Germinal center (tissue), 1 donor: ENCODE measurements at regions not wholly inside any gene's neighbourhood (a gene's known extent, or its start where the extent isn't known, plus 50 kb on each side); places are given as distances from the start of the nearest gene placed in this dataset.
"Not testable (repeated sequence)": the region's sequence is repeated elsewhere in the genome, so short reads cannot be mapped to it uniquely, and the experiment has no call there.

ENCODE experiments used
- DNase-seq: peaks from one replicate; pipeline ENCODE4 v3.0.0; 2012; ENCODE audit warnings: mixed read lengths, low spot score

DNA sequence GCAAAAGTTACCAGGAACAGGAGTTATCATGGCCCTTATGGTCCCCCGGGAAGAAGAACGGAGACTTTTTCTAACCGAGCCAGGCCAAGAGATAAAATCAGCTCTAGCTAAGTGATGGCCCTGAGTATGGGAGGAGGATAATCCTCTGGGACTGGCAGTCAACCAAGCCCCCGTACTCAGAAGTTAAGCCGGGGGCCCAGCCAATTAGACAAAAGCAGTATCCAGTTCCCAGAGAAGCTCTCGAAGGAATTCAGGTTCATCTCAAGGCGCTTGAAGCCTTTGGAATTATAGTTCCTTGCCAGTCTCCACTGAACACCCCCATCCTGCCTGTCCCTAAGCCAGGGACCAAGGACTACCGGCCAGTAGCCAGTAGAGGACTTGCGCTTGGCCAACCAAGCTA lies 365.3 kb upstream of the TCF4 start:
- no peak for DNase-seq

DNA sequence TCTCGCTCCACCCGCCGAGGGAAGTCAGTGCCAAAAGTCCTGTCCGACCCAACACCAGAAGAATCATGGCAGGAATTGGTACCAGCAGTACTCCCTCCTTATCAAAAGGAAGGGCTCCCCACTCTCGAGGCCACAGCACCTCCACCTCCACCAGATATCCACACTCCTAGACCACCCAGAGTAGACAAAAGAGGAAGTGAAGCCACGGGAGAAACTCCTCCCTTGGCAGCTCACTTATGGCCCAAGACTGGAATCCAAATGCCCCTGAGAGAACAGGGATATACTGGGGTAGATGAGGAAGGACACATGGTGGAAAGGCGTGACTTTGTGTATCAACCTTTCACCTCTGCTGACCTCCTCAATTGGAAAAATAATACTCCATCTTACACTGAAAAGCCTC lies 363.7 kb upstream of the TCF4 start:
- DNase-seq: not testable (repeated sequence)

DNA sequence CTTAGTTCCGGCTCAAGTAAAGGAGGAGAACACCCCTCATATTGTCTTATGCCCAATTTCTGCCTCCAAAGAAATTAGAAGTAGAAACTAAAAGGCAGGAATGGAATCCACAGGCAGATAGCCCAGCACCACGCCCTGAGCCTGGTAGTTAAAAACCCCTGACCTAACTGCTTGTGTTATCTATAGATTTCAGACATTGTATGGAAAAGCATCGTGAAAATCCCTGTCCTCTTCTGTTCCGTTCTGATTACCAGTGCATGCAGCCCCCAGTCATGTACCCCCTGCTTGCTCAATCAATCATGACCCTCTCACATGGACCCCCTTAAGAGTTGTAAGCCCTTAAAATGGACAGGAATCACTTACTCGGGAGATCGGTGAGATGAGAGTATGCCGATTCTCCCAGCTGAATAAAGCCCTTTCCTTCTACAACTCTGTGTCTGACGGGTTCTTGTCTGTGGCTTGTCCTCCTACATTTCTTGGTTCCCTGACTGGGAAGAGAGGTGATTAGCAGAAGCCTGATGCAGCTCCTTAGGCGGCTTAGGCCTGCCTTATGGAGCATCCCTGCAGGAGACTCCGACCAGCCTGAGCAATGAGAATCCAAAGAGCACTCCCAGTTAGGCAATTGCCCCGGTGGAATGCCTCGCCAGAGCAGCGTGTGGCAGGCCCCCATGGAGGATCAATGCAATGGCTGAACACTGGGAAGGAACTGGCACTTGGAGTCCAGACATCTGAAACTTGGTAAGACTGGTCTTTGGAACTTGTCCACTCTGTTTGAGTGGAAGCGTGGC lies 362.6 kb upstream of the TCF4 start:
- no peak for DNase-seq

DNA sequence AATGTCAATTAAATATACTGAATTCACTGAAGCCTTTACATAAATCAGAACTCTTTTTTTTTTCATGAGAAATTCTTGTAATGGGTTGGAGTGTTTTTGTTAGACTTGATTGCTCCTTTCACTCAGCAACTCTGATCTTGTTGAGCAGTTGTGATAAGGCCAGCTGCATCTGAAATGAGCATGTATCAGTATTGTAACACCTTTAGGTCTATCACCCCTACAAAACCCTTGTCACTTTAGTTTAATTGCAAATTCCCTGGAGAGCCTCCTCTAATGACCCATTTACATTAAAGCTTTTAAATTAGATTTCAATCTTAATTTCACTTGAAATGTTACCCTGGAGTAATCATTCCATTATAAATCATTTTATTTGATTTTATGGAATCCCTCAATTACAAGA lies 346.8 kb upstream of the TCF4 start:
- DNase-seq: no peak

DNA sequence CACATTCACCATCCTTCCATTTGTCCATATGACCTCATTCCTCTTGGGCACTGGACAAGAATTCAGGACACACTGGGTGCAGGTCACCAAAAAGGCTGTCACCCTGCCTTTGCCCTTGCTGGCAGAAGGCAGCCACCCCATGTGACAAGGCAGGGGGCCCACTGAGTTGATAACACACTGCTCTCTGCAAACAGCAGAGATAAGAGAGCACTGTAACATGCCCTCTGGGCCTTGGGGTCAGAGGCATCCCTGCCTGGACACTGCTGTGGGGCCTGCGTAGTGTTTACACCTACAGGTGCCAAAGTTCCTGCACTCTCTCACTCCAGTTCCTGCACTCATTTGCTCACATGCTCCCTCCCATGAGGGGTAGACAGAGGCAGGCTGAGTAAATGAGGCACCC lies 344.7 kb upstream of the TCF4 start:
- DNase-seq: no peak

DNA sequence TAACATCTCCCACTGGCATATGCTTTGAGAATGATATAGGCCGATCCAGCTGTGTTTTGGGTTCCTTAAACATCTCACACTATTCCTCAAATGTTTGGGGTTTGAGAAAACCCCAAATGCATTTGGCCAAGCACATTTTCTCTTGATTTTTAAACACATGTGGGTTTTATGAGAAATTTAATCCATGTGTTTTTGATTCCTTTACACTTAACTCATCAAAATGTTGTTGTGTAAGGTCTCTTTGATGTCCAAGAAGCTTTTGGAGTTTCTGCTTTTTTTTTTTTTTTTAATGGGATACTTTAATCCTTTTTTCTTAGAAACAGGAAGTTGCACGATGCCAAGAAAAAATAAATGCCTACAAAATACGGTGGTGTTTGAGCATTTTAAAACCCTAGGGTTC lies 339.8 kb upstream of the TCF4 start:
- no peak for DNase-seq

DNA sequence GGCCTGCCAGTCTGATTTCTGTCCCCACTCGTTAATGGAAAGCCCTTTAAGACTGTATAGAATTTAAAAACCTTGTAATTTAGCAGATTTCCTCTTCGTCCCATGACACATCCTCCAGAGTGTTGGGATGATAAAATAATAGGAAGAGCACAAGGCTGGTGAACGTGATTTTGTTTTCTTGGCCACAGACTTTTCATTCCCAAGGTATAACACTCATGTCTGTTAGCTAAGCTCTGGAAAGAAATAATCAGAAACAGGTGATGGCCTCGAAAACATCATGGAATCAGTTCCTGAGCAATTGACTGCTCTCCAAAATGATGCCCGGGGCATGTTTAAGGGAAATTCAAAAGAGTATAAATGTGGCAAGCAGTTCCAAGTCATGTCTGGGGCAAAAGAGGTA lies 337.8 kb upstream of the TCF4 start:
- DNase-seq: no peak

DNA sequence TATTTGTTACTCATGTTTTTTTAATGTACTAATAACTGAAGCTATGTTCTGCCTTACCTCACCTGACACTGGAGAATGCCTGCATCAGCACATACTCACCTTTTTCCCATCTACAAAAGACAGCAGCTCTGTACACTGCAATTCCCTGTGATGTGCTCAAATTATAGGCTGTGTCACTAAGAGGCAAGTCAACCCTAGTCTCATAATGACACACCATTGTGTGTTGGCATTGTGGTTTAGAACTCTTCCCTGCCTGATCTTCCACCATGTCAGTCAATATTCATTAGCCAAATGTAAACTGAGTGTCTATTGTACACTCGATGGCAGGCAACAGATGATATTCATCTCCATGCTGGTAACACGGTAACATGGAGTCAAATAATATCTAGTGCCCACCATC lies 332.1 kb upstream of the TCF4 start:
- DNase-seq: no peak

DNA sequence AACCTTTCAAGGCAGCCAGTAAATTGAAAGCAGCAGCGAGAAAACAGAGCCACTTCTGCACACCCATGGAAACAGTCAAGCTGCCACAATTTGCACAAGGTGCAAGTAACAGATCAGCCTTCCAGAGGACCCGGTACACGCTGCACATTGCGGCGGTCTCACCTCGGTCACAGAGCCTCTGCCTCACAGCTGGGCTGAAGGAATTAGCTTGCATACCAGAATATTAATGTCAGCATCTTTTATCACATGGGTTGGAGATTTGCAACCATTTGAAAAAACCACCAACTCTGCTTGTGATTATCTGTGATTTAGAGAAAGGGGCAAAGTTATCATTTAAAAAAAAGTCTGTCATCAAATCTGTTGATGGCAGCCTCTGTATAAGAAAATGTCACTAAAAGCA lies 330.5 kb upstream of the TCF4 start:
- no peak for DNase-seq

DNA sequence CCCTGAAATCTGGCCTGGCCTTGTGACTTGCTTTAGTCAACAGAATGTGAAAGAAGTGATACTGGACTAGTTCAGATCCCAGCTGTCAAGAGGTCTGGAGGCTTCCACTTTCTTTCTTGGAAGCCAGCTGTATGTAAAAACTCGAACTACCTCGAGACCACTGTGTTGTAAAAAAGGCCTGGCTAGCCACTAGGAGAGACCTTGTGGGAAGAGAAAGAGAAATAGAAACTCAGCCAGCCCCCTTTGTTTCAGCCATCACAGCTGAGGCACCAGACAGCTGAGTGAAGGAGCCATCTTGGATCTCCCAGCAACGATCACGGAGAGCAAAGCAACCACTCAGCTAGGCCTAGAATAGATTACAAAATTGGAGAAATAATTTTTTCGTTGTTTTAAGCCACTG lies 324.9 kb upstream of the TCF4 start:
- DNase-seq: no peak

DNA sequence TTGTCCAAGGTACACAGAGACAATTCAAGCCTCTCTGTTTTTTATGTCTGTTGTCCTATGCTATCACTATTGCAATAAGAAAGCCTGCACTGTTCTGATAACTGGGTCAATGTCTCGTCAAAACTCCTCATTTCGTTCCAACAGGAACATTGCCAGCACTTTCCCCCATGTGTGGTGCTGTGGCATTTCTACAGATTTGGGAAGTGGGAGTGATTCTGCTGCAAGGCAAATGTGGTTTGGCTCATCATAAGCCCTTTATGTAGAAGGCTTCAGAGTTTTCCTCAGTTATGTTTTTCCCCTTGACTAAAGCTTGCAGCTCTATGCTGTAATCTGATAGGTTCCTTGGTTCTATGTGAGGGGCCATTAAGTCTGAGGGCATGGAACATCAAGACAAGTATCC lies 324.1 kb upstream of the TCF4 start:
- DNase-seq: no peak

DNA sequence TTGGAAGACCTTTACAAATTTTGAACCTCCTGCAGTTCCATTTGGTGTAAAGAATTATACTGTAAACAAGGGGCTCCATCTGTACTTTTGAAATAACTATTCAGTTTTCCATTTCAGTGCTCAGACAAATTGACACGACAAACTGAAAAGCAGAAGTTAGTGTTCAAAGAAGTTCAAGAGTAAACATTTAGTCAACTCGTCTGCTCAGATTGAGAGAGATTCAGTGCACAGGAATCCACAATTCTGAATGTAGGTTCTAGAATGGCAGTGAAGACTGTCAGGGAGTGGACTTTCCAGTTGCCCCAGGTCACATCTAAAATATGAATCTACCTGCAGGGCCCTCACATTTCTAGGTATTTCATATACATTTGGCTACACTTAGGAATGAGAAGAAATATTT lies 322.3 kb upstream of the TCF4 start:
- no peak for DNase-seq

DNA sequence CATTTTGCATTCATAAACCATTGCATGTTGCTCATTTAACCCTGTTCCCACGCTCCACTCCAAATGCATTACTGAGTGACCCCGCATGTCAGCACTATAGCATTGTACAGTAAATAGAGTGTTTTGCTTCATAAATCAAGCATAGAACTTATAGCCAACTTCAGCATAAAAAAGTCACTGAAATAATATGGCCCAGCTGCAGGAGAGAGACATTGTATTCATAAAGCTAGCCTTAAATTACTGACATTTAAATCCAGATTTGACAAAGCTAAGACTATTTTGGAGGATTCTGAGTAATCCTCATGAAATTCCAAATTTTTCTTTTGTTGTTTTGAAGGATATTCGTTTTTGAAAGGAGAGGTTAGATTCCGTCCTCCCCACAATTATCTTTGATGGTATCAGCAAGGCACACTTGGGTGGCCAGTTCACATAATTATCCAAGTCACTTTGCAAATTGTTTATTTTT lies 320.9 kb upstream of the TCF4 start:
- no peak for DNase-seq

DNA sequence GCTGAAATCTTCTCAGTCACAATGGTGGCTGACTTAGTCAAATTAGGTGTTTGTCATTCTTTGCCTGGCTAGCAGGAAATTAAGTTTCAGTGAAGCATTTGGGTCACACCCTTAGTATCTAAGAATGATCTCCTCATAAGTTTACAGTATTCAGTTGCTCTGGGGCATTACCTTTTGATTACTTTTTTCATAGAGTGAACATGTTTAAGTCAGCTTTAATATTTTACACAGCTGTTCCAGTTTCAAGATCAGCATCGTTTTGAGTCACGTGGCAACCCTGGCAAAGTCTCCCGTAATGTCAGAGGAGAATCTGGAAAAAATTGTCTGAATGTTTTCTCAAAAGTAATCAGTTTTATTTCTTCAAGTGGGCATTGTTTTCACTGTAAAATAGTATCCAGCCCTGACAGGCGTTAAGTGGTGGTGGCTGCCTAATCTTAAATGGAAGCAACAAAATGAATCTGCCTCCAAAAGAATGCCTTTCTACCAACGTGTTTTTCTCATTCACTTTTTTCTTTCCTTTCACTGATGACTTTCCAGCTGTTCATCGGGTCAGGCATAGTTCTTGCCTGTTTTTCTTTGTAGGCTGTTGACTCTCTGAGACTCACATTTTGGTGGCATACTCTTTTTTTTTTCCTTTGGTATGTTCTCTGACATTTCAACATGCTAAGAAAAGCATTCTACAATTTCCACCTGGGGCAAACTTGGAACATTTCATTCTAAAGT lies 319.6 kb upstream of the TCF4 start:
- no peak for DNase-seq

DNA sequence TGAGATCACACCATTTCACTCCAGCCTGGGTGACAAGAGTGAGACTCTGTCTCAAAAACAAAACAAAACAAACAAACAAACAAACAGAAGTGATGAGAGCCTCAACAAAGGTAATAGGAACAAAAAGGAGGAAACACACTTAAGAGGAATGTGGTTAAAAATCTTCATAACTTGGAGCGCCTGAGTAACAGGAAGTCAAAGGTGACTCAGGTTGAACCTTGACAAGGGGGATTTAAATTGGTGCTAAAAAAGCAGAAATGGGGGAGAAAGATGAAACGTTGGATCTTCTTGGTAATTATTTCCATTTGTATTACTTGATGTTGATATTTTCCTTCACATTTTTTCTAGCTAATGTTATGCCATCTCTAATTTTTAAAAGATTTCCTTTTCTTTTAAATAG lies 318.5 kb upstream of the TCF4 start:
- DNase-seq: no peak

DNA sequence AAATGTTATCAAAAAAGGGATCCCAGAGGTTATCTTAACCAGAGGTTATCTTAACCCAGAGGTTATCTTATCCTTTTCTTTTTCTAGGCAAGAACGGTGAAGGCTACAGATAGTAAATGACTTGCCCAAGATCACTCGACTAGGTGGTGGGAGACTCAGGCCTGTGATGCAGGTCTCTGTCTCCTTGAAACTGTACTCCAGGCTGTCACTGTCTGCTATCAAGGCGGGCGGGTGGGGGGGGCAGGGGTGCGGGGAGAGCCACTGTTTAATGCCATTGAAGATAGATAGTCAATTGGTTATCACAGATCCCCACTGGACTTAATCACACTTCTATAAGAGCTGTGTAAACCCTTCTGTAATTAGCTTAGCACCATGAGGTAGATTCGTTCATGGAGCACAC lies 315.9 kb upstream of the TCF4 start:
- DNase-seq: no peak

DNA sequence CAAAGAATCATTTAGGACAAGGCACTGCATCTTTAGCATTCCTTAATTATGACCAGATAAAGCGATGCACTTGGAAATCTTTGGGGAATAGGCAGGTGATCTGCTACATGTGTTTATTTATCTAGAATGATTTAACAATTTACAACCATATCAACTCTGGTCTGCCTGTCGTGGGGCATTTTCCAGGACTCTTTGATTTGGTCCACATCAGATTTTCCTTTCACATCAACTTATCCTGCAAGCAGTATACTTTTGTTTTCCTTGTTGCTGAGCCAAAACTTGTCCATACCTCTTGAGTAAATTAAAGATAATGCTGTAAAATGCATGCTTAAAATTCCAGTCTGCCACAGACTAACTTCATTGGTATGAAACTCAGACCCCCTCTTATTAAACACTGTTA lies 312.4 kb upstream of the TCF4 start:
- DNase-seq: no peak

DNA sequence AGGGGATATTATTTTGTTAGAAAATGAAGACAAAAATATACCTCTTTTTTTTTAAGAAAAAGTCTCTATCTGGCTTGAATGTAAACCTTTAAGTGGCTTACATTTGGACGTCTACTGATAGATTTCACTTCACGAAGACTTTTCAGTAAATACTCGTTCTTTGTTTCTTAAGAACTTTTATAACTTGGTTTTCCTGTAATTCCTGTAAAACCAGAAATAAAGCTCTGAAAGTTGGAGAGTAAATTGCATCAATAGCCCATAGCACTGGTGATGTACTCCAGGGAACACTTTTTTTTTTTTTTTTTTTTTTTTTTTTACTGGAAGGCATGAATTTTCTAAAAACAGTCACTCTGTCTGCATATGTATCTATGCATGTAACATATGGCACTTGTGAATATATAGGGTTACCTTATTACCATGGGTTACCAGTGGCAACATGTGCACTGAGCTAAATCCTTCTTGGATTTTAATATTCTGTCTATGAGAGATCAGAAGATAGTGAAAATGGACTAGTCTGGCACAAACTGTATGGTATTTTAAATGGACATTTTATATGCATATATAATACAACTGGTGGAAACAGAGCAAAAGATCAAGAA lies 309.2 kb upstream of the TCF4 start:
- DNase-seq: no peak

DNA sequence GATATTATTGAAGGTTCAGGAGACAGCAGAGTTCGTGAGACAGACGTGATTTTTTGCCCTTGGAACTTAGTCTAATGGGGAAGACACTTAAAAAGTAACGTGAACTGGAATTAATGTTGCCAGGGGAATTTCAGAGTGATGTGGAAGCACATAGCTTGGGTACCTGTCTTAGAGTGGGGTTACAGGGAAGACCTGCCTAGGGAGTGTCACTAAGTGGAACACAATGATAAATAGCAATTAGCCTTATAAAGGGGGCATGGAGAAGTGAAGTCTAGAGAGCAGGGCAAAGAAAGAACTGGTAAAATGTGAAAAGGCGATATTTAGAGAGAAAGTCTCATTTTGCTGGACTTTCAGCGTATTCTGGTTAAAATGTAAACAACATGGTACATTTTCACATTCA lies 306.0 kb upstream of the TCF4 start:
- DNase-seq: no peak

DNA sequence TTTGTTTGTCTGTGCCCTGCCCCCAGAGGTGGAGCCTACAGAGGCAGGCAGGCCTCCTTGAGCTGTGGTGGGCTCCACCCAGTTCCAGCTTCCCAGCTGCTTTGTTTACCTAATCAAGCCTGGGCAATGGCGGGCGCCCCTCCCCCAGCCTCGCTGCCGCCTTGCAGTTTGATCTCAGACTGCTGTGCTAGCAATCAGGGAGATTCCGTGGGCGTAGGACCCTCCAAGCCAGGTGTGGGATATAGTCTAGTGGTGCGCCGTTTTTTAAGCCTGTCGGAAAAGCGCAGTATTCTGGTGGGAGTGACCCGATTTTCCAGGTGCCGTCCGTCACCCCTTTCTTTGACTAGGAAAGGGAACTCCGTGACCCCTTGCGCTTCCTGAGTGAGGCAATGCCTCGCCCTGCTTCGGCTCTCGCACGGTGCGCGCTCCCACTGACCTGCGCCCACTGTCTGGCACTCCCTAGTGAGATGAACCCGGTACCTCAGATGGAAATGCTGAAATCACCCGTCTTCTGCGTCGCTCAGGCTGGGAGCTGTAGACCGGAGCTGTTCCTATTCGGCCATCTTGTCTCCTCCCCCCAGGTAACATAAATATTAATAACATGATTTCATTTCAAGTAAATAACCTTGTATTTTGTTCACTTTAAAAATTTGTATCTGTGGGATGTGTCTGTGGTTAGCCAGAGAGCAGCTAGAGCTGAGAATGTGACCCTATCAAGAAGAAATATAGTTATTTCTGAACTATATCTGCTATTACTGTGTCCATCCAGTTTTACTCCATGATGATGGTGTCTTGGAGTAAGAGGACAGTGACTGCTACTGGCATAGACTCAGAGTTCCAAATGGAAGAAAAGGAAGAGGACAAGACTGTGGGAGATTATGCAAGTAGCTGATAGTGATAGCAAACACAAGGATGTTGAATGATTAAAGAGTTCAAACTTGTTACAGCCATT lies 305.1 kb upstream of the TCF4 start:
- DNase-seq: not testable (repeated sequence)

DNA sequence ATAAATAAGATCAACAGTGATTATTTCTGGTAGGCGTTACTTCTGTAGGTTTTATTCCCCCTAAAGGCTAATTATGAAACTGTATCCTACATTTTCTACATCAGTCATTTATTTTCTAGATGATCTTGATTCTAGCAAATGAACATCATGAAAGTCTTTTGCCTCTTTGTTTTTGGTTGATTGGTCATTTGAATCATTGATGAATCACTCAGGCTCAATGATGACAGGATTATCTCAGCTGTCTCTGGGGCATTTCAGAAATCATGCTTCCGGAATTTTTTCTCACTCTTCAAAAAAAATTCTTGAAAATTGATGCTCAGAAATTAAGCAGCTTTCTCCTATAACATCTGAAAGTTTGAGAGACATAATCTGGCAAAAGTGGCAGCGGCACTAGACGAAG lies 298.9 kb upstream of the TCF4 start:
- DNase-seq: no peak

DNA sequence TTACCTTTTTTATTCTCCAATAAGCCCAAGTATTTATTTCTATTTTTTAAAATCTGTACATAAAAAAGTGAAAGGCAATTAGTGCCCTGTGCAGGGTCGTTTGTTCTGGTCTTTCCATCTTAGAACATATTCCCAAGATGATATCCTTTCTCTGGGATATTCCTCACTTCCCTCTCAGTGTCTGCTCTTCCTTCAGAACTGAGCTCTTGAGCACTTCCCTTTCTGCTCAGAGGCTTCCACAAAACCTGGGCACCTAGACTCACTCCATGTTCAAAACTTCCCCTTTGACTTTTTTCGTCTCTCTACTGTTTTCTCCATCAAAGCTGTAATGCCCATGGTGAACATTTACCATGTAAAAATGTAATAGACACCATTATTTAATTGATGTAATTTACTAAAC lies 296.5 kb upstream of the TCF4 start:
- DNase-seq: no peak
